Omental fat pad (tissue), 3 donors: ENCODE measurements at regions not wholly inside any gene's neighbourhood (a gene's known extent, or its start where the extent isn't known, plus 50 kb on each side); places are given as distances from the start of the nearest gene placed in this dataset.

Source experiments
- ATAC-seq: fragments of 150-250 bp; one replicate; pipeline ENCODE4 v1.9.1; 2016; ENCODE audit warnings: mild to moderate bottlenecking, moderate library complexity; ENCODE audit not compliant: low FRiP score
- DNase-seq: peaks from one replicate; pipeline ENCODE4 v3.0.0-alpha.2; 2019; ENCODE audit warnings: low spot score
- TF ChIP-seq, protein P1 (sequence below), 3 donors: fragments of 450-650 bp; IDR thresholded peaks; one replicate each; pipeline ENCODE4 v1.5.1; 2016 to 2017; ENCODE audit warnings: antibody characterized with exemption in 3 of 3, mild to moderate bottlenecking in 3 of 3, moderate library complexity in 2 of 3

DNA sequence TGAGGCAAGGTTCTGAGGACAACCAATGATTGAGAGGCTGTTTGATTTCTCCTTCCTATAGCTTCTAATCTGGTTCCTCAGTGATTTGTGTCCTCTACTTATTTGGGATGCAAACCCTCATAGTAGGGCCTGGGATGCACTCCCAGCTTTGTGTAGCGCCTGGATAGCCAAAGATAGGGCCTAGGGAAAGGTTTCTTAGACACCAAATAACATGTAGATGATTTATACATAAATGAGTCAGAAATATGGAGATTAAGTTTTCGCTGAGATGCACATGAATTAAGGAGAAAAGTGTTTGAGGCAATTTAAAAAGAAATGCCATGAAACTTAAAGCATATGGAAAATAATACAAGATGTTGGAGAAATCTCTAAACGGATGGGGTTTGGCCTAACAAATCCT is 66.0 kb upstream of the LMO4 start:
- ATAC-seq, result no peak
- DNase-seq, result no peak
- TF ChIP-seq, protein P1, sequence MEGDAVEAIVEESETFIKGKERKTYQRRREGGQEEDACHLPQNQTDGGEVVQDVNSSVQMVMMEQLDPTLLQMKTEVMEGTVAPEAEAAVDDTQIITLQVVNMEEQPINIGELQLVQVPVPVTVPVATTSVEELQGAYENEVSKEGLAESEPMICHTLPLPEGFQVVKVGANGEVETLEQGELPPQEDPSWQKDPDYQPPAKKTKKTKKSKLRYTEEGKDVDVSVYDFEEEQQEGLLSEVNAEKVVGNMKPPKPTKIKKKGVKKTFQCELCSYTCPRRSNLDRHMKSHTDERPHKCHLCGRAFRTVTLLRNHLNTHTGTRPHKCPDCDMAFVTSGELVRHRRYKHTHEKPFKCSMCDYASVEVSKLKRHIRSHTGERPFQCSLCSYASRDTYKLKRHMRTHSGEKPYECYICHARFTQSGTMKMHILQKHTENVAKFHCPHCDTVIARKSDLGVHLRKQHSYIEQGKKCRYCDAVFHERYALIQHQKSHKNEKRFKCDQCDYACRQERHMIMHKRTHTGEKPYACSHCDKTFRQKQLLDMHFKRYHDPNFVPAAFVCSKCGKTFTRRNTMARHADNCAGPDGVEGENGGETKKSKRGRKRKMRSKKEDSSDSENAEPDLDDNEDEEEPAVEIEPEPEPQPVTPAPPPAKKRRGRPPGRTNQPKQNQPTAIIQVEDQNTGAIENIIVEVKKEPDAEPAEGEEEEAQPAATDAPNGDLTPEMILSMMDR (IDR thresholded peaks at IDR 0.05), result no peak

DNA sequence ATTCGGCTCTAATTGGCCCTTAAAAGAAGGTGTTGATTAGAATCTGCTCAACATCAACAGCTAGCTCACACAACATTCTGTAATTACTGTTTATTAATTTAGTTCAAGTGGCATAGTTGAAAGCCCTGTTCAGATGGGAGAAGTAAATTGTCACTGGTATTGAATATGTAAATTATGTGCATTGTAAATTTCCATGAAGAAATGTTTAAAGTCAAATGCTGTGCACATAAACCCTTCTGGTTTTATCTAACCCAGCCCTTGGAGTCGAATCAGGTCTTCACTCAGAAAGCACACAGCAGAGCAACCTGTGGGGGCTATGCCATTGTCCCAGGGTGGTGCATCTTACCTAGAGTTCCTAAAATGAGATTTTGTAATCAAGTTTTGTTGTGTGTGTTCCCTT is 65.4 kb upstream of the LMO4 start:
- DNase-seq (no peak), ATAC-seq (no peak)
- TF ChIP-seq, protein P1 (IDR thresholded peaks at IDR 0.05), result no peak

DNA sequence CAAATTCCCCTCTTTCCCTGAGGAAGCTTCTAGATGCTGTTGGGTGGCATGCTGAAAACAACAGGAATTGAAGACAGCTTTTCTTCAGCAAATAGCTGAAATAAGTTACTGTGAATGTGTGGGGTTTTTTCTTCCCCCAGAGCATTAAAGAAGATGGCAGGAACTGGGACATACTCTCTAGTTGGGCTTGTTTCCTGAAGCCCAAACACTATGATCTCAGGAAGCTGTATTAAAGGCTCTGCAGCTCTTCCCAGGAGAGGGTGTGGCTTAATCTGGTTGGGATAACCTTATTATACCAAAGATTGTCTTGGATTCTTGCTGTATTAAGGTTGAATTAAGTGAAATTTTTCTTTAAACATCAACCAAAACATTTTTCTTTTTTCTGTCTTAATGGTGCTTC is 64.9 kb upstream of the LMO4 start:
- ATAC-seq, result no peak
- no peak for DNase-seq
- TF ChIP-seq, protein P1 (IDR thresholded peaks at IDR 0.05), result no peak

DNA sequence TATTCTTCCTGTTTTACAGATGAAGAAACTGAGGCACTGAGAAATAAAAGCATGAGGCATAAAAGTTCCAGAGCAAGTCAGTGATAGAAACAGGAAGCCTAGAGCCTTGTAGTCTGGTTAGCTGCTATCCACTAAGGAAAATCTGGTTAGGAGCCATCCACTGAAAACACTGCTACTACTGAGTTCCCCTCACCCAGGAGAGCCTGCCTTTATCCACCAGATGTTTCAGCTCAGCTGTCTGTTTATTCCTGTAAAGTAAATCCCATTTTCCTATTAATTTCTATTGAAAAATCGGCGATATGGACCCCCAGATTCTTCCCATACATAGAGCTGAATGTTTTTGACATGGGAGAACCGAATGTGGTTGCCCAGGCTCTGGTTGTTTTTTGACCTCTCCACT is 63.7 kb upstream of the LMO4 start:
- ATAC-seq (no peak), DNase-seq (no peak)
- TF ChIP-seq, protein P1 (IDR thresholded peaks at IDR 0.05), result no peak

DNA sequence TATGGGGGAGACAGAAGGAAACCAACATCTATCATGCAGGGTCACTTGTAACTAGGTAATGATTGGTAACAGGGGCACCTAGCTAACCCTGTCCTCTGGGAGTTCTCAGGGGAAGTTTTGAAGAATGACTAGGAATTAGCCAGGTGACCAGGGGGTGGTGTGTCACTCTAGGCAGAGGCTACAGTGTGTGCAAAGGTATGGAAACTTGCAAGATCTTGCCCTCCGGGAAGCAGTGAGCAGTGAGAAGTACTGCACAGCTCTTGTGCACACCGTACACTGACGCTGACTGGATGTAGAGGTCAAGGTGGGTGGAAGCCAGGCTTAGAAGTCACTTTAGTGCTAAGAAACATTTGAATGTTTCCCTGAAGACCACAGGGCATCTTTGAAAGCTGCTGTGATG is 62.9 kb upstream of the LMO4 start:
- no peak for ATAC-seq
- no peak for DNase-seq
- TF ChIP-seq, protein P1 (IDR thresholded peaks at IDR 0.05), result no peak

GRCh38 chr1:87268111-87268510 is 60.6 kb upstream of the LMO4 start:
- DNase-seq (no peak), ATAC-seq (no peak)
- TF ChIP-seq, protein P1 (IDR thresholded peaks at IDR 0.05), result no peak

GRCh38 chr1:87269921-87270320 is 58.8 kb upstream of the LMO4 start:
- TF ChIP-seq, protein P1 (IDR thresholded peaks at IDR 0.05), result no peak
- DNase-seq, result no peak
- no peak for ATAC-seq
